ENCODE measurements at regions not wholly inside any gene's neighbourhood (a gene's known extent, or its start where the extent isn't known, plus 50 kb on each side); places are given as distances from the start of the nearest gene placed in this dataset.

- no peak for DNase-seq (ENCODE audit: low spot score)
Measured at GRCh38 chr4:151935411-151935810, 174.6 kb upstream of the GATB start.

GRCh38 chr4:151934766-151935165 lies 174.0 kb upstream of the GATB start:
- DNase-seq (ENCODE audit: low spot score): no peak

GRCh38 chr4:151933122-151933827 lies 172.5 kb upstream of the GATB start:
- DNase-seq (ENCODE audit: low spot score): no peak

- DNase-seq (ENCODE audit: low spot score): no peak
Measured at GRCh38 chr4:151931563-151931962, 170.8 kb upstream of the GATB start.

GRCh38 chr4:151930372-151930771 lies 169.6 kb upstream of the GATB start:
- no peak for DNase-seq (ENCODE audit: low spot score)

GRCh38 chr4:151928112-151928511 lies 167.3 kb upstream of the GATB start:
- no peak for DNase-seq (ENCODE audit: low spot score)

GRCh38 chr4:151922811-151923210 lies 162.0 kb upstream of the GATB start:
- no peak for DNase-seq (ENCODE audit: low spot score)

GRCh38 chr4:151922306-151922705 lies 161.5 kb upstream of the GATB start:
- no peak for DNase-seq (ENCODE audit: low spot score)

GRCh38 chr4:151921811-151922210 lies 161.0 kb upstream of the GATB start:
- DNase-seq (ENCODE audit: low spot score): no peak

- DNase-seq (ENCODE audit: low spot score): no peak
Measured at GRCh38 chr4:151921386-151921785, 160.6 kb upstream of the GATB start.

GRCh38 chr4:151917145-151917734 lies 156.4 kb upstream of the GATB start:
- DNase-seq (ENCODE audit: low spot score): peak; percentile 17

GRCh38 chr4:151912632-151913031 lies 151.8 kb upstream of the GATB start:
- no peak for DNase-seq (ENCODE audit: low spot score)

GRCh38 chr4:151911970-151912369 lies 151.2 kb upstream of the GATB start:
- DNase-seq (ENCODE audit: low spot score): no peak

GRCh38 chr4:151908734-151909497 lies 148.1 kb upstream of the GATB start:
- no peak for DNase-seq (ENCODE audit: low spot score)

- DNase-seq (ENCODE audit: low spot score): no peak
Measured at GRCh38 chr4:151908201-151908600, 147.4 kb upstream of the GATB start.

GRCh38 chr4:151906438-151906837 lies 145.6 kb upstream of the GATB start:
- DNase-seq (ENCODE audit: low spot score): no peak

- no peak for DNase-seq (ENCODE audit: low spot score)
Measured at GRCh38 chr4:151905197-151905596, 144.4 kb upstream of the GATB start.

GRCh38 chr4:151901631-151902030 lies 140.8 kb upstream of the GATB start:
- no peak for DNase-seq (ENCODE audit: low spot score)

GRCh38 chr4:151896880-151897279 lies 136.1 kb upstream of the GATB start:
- no peak for DNase-seq (ENCODE audit: low spot score)

- no peak for DNase-seq (ENCODE audit: low spot score)
Measured at GRCh38 chr4:151895671-151896070, 134.9 kb upstream of the GATB start.

- no peak for DNase-seq (ENCODE audit: low spot score)
Measured at GRCh38 chr4:151894246-151894645, 133.4 kb upstream of the GATB start.

- no peak for DNase-seq (ENCODE audit: low spot score)
Measured at GRCh38 chr4:151888367-151888866, 127.6 kb upstream of the GATB start.

GRCh38 chr4:151887816-151888180 lies 127.0 kb upstream of the GATB start:
- no peak for DNase-seq (ENCODE audit: low spot score)

Measured in putamen (tissue), 1 donor.